ENCODE measurements at regions not wholly inside any gene's neighbourhood (a gene's known extent, or its start where the extent isn't known, plus 50 kb on each side); places are given as distances from the start of the nearest gene placed in this dataset.

GRCh38 chr5:135246605-135246922 lies 152.5 kb downstream of the MACROH2A1 start:
- TF ChIP-seq CTCF (IDR thresholded peaks at IDR 0.05 in 4 of 5, conservative IDR thresholded peaks at IDR 0.05 in 1 of 5), result no peak
- TF ChIP-seq POLR2A (IDR thresholded peaks at IDR 0.05), result no peak
